Upper lobe of left lung (tissue), 4 donors: ENCODE measurements at regions not wholly inside any gene's neighbourhood (a gene's known extent, or its start where the extent isn't known, plus 50 kb on each side); places are given as distances from the start of the nearest gene placed in this dataset.

Experiments
- POLR2A ChIP-seq, 4 donors: fragments of 450-650 bp; IDR thresholded peaks; one replicate each; pipeline ENCODE4 v1.5.1; 2016 to 2017; ENCODE audit warnings: antibody characterized with exemption in 4 of 4, mild to moderate bottlenecking in 2 of 4
- TF ChIP-seq, protein P1 (sequence below), 6 experiments: fragments of 450-650 bp in 4 of 6; fragments of 200-600 bp in 2 of 6; sonication (generic) in 2 of 6; IDR thresholded peaks; one replicate each; pipeline ENCODE4 v1.5.1; 2016 to 2019; ENCODE audit warnings: antibody characterized with exemption in 6 of 6

DNA sequence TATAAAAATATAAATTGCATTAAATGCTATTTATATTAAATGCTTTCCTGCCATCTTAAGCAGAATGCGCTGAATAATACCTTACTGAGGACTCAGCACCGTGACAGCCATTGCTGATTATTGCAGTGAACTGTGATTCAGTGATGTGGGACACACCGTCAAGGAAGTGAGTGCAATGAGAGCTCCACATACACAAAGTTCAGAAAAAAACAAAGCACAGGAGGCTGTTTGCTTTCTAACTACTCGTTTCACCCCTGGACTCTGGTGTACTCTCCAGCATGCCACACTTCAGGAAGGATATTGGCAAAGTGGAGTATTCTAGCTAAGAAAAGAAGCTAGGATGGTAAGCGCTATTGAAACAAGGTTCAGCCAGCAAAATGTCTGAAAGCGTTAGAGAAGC, 57.4 kb upstream of the CXADR start:
- TF ChIP-seq, protein P1, sequence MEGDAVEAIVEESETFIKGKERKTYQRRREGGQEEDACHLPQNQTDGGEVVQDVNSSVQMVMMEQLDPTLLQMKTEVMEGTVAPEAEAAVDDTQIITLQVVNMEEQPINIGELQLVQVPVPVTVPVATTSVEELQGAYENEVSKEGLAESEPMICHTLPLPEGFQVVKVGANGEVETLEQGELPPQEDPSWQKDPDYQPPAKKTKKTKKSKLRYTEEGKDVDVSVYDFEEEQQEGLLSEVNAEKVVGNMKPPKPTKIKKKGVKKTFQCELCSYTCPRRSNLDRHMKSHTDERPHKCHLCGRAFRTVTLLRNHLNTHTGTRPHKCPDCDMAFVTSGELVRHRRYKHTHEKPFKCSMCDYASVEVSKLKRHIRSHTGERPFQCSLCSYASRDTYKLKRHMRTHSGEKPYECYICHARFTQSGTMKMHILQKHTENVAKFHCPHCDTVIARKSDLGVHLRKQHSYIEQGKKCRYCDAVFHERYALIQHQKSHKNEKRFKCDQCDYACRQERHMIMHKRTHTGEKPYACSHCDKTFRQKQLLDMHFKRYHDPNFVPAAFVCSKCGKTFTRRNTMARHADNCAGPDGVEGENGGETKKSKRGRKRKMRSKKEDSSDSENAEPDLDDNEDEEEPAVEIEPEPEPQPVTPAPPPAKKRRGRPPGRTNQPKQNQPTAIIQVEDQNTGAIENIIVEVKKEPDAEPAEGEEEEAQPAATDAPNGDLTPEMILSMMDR (IDR thresholded peaks at IDR 0.05): no peak
- no peak for TF ChIP-seq POLR2A (IDR thresholded peaks at IDR 0.05)
